ENCODE measurements at regions not wholly inside any gene's neighbourhood (a gene's known extent, or its start where the extent isn't known, plus 50 kb on each side); places are given as distances from the start of the nearest gene placed in this dataset.

- DNase-seq (no peak), ATAC-seq (replicated peaks in 1 of 2) (no peak)
- no peaks in the 10 kb centered on the region for H3K27me3 Mint-ChIP-seq (ENCODE audit: low read depth)
- peaks cover 2 to 4% of the 10 kb centered on the region in 2 donors for H3K9me3 Mint-ChIP-seq
- no peak overlapping the region for H3K4me3 Mint-ChIP-seq
- H3K27ac Mint-ChIP-seq = no peak overlapping the region
- no peaks in the 10 kb centered on the region for H3K36me3 Mint-ChIP-seq (ENCODE audit: insufficient read depth in 2 of 2)
- no peaks in the 10 kb centered on the region for H3K4me1 Mint-ChIP-seq (ENCODE audit: low read depth)
Measured at GRCh38 chr11:109229682-109230081, 192.3 kb upstream of the C11orf87 start.

- no peak overlapping the region for H3K4me3 Mint-ChIP-seq
- H3K4me1 Mint-ChIP-seq (ENCODE audit: low read depth) = no peaks in the 10 kb centered on the region
- peaks cover 0 to 5% of the 10 kb centered on the region in 2 donors for H3K9me3 Mint-ChIP-seq
- H3K27ac Mint-ChIP-seq = no peak overlapping the region
- no peak for ATAC-seq (replicated peaks in 1 of 2)
- no peaks in the 10 kb centered on the region for H3K27me3 Mint-ChIP-seq (ENCODE audit: low read depth)
- no peak for DNase-seq
- no peaks in the 10 kb centered on the region for H3K36me3 Mint-ChIP-seq (ENCODE audit: insufficient read depth in 2 of 2)
Measured at GRCh38 chr11:109236188-109236587, 185.8 kb upstream of the C11orf87 start.

- H3K9me3 Mint-ChIP-seq = peaks cover 0 to 5% of the 10 kb centered on the region in 2 donors
- no peaks in the 10 kb centered on the region for H3K27me3 Mint-ChIP-seq (ENCODE audit: low read depth)
- H3K27ac Mint-ChIP-seq = no peak overlapping the region
- no peaks in the 10 kb centered on the region for H3K36me3 Mint-ChIP-seq (ENCODE audit: insufficient read depth in 2 of 2)
- no peak overlapping the region for H3K4me3 Mint-ChIP-seq
- no peak for ATAC-seq (replicated peaks in 1 of 2)
- no peaks in the 10 kb centered on the region for H3K4me1 Mint-ChIP-seq (ENCODE audit: low read depth)
- no peak for DNase-seq
Measured at GRCh38 chr11:109236696-109237095, 185.3 kb upstream of the C11orf87 start.

GRCh38 chr11:109237636-109238035 is 184.4 kb upstream of the C11orf87 start:
- Mint-ChIP-seq H3K27me3 (ENCODE audit: low read depth) (no peaks in the 10 kb centered on the region), H3K4me1 (ENCODE audit: low read depth) (no peaks in the 10 kb centered on the region), H3K36me3 (ENCODE audit: insufficient read depth in 2 of 2) (no peaks in the 10 kb centered on the region), H3K9me3 (peaks cover 0 to 5% of the 10 kb centered on the region in 2 donors), H3K4me3 (no peak overlapping the region), H3K27ac (no peak overlapping the region)
- ATAC-seq (replicated peaks in 1 of 2) (no peak), DNase-seq (no peak)

- no peak for DNase-seq
- H3K4me3 Mint-ChIP-seq = no peak overlapping the region
- H3K36me3 Mint-ChIP-seq (ENCODE audit: insufficient read depth in 2 of 2) = no peaks in the 10 kb centered on the region
- H3K27me3 Mint-ChIP-seq (ENCODE audit: low read depth) = no peaks in the 10 kb centered on the region
- no peak overlapping the region for H3K27ac Mint-ChIP-seq
- ATAC-seq (replicated peaks in 1 of 2) = no peak
- H3K9me3 Mint-ChIP-seq = peaks cover 0 to 3% of the 10 kb centered on the region in 2 donors
- H3K4me1 Mint-ChIP-seq (ENCODE audit: low read depth) = no peaks in the 10 kb centered on the region
Measured at GRCh38 chr11:109241988-109242536, 179.9 kb upstream of the C11orf87 start.

- no peak overlapping the region for H3K4me3 Mint-ChIP-seq
- H3K27ac Mint-ChIP-seq = no peak overlapping the region
- peaks cover 0 to 6% of the 10 kb centered on the region in 2 donors for H3K9me3 Mint-ChIP-seq
- ATAC-seq (replicated peaks in 1 of 2) = no peak
- DNase-seq = no peak
- H3K36me3 Mint-ChIP-seq (ENCODE audit: insufficient read depth in 2 of 2) = no peaks in the 10 kb centered on the region
- no peaks in the 10 kb centered on the region for H3K27me3 Mint-ChIP-seq (ENCODE audit: low read depth)
- no peaks in the 10 kb centered on the region for H3K4me1 Mint-ChIP-seq (ENCODE audit: low read depth)
Measured at GRCh38 chr11:109247071-109247470, 174.9 kb upstream of the C11orf87 start.

- Mint-ChIP-seq H3K4me3 (no peak overlapping the region), H3K27ac (no peak overlapping the region), H3K36me3 (ENCODE audit: insufficient read depth in 2 of 2) (no peaks in the 10 kb centered on the region), H3K4me1 (ENCODE audit: low read depth) (no peaks in the 10 kb centered on the region), H3K9me3 (peaks cover 2 to 8% of the 10 kb centered on the region in 2 donors), H3K27me3 (ENCODE audit: low read depth) (no peaks in the 10 kb centered on the region)
- no peak for ATAC-seq (replicated peaks in 1 of 2)
- no peak for DNase-seq
Measured at GRCh38 chr11:109249597-109249996, 172.4 kb upstream of the C11orf87 start.

GRCh38 chr11:109251230-109251629 is 170.8 kb upstream of the C11orf87 start:
- Mint-ChIP-seq H3K4me1 (ENCODE audit: low read depth) (no peaks in the 10 kb centered on the region), H3K9me3 (peaks cover 2 to 8% of the 10 kb centered on the region in 2 donors), H3K4me3 (no peak overlapping the region), H3K27ac (no peak overlapping the region), H3K27me3 (ENCODE audit: low read depth) (no peaks in the 10 kb centered on the region), H3K36me3 (ENCODE audit: insufficient read depth in 2 of 2) (no peaks in the 10 kb centered on the region)
- ATAC-seq (replicated peaks in 1 of 2) (no peak), DNase-seq (no peak)

- peaks cover 8 to 14% of the 10 kb centered on the region in 2 donors for H3K9me3 Mint-ChIP-seq
- DNase-seq (no peak), ATAC-seq (replicated peaks in 1 of 2) (no peak)
- no peak overlapping the region for H3K27ac Mint-ChIP-seq
- peaks cover 0 to 4% of the 10 kb centered on the region in 2 donors for H3K36me3 Mint-ChIP-seq (ENCODE audit: insufficient read depth in 2 of 2)
- H3K27me3 Mint-ChIP-seq (ENCODE audit: low read depth) = no peaks in the 10 kb centered on the region
- H3K4me1 Mint-ChIP-seq (ENCODE audit: low read depth) = no peaks in the 10 kb centered on the region
- no peak overlapping the region for H3K4me3 Mint-ChIP-seq
Measured at GRCh38 chr11:109264128-109264527, 157.9 kb upstream of the C11orf87 start.

- DNase-seq (no peak), ATAC-seq (replicated peaks in 1 of 2) (no peak)
- H3K4me3 Mint-ChIP-seq = no peak overlapping the region
- H3K27ac Mint-ChIP-seq = no peak overlapping the region
- peaks cover 10 to 14% of the 10 kb centered on the region in 2 donors for H3K9me3 Mint-ChIP-seq
- H3K4me1 Mint-ChIP-seq (ENCODE audit: low read depth) = no peaks in the 10 kb centered on the region
- H3K27me3 Mint-ChIP-seq (ENCODE audit: low read depth) = no peaks in the 10 kb centered on the region
- H3K36me3 Mint-ChIP-seq (ENCODE audit: insufficient read depth in 2 of 2) = peaks cover 0 to 4% of the 10 kb centered on the region in 2 donors
Measured at GRCh38 chr11:109267293-109268095, 154.5 kb upstream of the C11orf87 start.

GRCh38 chr11:109275931-109276330 is 146.1 kb upstream of the C11orf87 start:
- peaks cover 0 to 3% of the 10 kb centered on the region in 2 donors for H3K36me3 Mint-ChIP-seq (ENCODE audit: insufficient read depth in 2 of 2)

GRCh38 chr11:109285465-109285864 is 136.5 kb upstream of the C11orf87 start:
- Mint-ChIP-seq H3K4me1 (ENCODE audit: low read depth) (no peaks in the 10 kb centered on the region), H3K4me3 (no peak overlapping the region), H3K27ac (no peak overlapping the region), H3K36me3 (ENCODE audit: insufficient read depth in 2 of 2) (peaks cover 0 to 3% of the 10 kb centered on the region in 2 donors), H3K27me3 (ENCODE audit: low read depth) (no peaks in the 10 kb centered on the region), H3K9me3 (peaks cover 5 to 7% of the 10 kb centered on the region in 2 donors)
- ATAC-seq (replicated peaks in 1 of 2) (no peak), DNase-seq (no peak)

More at GRCh38 chr11:109275931-109276330, 146.1 kb upstream of the C11orf87 start:
- Mint-ChIP-seq H3K4me3 (no peak overlapping the region), H3K27me3 (ENCODE audit: low read depth) (no peaks in the 10 kb centered on the region), H3K27ac (no peak overlapping the region), H3K9me3 (peaks cover 14 to 17% of the 10 kb centered on the region in 2 donors), H3K4me1 (ENCODE audit: low read depth) (no peaks in the 10 kb centered on the region)
- no peak for ATAC-seq (replicated peaks in 1 of 2)
- no peak for DNase-seq

GRCh38 chr11:109291553-109291952 is 130.4 kb upstream of the C11orf87 start:
- Mint-ChIP-seq H3K9me3 (peaks cover 0 to 3% of the 10 kb centered on the region in 2 donors), H3K4me1 (ENCODE audit: low read depth) (no peaks in the 10 kb centered on the region), H3K27ac (no peak overlapping the region), H3K36me3 (ENCODE audit: insufficient read depth in 2 of 2) (no peaks in the 10 kb centered on the region), H3K4me3 (no peak overlapping the region), H3K27me3 (ENCODE audit: low read depth) (no peaks in the 10 kb centered on the region)
- ATAC-seq (replicated peaks in 1 of 2) = no peak
- no peak for DNase-seq
